ENCODE measurements at regions not wholly inside any gene's neighbourhood (a gene's known extent, or its start where the extent isn't known, plus 50 kb on each side); places are given as distances from the start of the nearest gene placed in this dataset.

DNA sequence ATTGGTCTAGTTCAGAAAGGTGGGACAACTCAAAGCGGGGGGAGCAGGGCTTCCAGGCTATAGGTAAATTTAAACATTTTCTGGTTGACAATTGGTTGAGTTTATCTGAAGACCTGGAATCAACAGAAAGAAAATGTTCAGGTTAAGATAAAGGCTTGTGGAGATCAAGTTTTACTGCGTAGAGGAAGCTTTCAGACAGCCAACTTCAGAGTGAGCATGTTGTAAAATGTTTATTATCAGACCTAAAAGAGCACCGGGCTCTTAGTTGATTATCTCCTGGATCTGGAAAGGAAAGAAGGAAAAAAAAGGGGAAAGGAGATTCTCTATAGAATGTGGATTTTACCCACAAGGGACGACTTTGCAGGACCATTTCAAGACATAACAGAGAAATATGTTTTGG, 227.0 kb upstream of the SH3BP4 start:
- H3K27ac ChIP-seq (ENCODE audit: low read length): no peak overlapping the region
- no peak overlapping the region for H3K9ac ChIP-seq (ENCODE audit: low read length in 2 of 2)
- no peaks in the 10 kb centered on the region for H3K4me1 ChIP-seq (ENCODE audit: control insufficient read depth, insufficient read depth, low read length)
- no peaks in the 10 kb centered on the region for H3K9me3 ChIP-seq (ENCODE audit: control insufficient read depth in 2 of 2, low read length in 2 of 2)
- no peak overlapping the region for H3K4me3 ChIP-seq (ENCODE audit: low read length in 2 of 2)
- H3K36me3 ChIP-seq (ENCODE audit: control insufficient read depth in 2 of 2, insufficient read depth in 2 of 2, low read length in 2 of 2): no peaks in the 10 kb centered on the region
- peaks cover under 1 to 2% of the 10 kb centered on the region in 2 donors for H3K27me3 ChIP-seq (ENCODE audit: control insufficient read depth in 1 of 2, insufficient read depth in 2 of 2, low read length in 2 of 2)

DNA sequence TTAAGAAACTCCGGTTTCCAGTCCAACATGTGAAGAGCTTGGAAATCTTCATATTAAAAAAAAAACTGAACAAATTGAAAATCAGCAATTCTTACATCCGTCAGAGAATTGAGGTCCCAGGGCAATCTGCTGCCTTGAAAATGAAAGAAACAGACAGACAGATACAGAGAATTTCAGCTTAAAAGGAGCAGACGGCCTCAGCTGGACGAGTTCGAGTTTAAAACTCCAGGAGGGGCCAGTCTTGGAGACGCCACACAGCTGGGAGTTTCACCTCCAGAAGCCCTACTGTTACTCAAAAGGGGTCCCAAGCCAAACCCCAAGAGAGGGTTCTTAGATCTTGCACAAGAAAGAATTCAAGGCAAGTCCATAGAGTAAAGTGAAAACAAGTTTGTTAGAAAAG, 226.5 kb upstream of the ARL4C start:
- Histone ChIP-seq H3K9me3 (ENCODE audit: control insufficient read depth in 2 of 2, low read length in 2 of 2) (no peaks in the 10 kb centered on the region), H3K4me1 (ENCODE audit: control insufficient read depth, insufficient read depth, low read length) (no peaks in the 10 kb centered on the region), H3K27ac (ENCODE audit: low read length) (no peak overlapping the region)

DNA sequence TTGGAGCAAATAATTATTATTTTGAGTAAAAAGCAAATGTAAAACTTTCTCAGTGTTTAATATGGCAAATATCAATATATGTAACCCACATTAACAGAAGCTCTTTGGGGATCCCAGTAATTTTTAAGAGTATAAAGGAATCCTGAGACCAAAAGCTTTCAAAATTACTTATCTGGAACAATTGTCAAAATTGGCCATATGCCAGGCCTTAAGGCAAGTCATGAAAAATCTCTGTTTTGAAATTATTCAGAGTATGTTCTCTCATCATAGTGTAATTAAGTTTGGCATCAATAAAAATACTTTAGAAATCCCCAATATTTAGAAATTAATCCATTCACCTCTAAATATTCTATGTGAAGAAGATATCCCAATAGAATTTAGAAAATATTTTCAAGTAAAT, 225.3 kb upstream of the ARL4C start:
- H3K27ac ChIP-seq (ENCODE audit: low read length): no peak overlapping the region
- H3K4me3 ChIP-seq (ENCODE audit: low read length in 2 of 2): no peak overlapping the region
- H3K4me1 ChIP-seq (ENCODE audit: control insufficient read depth, insufficient read depth, low read length): no peaks in the 10 kb centered on the region
- no peaks in the 10 kb centered on the region for H3K36me3 ChIP-seq (ENCODE audit: control insufficient read depth in 2 of 2, insufficient read depth in 2 of 2, low read length in 2 of 2)
- no peaks in the 10 kb centered on the region for H3K9me3 ChIP-seq (ENCODE audit: control insufficient read depth in 2 of 2, low read length in 2 of 2)
- H3K27me3 ChIP-seq (ENCODE audit: control insufficient read depth in 1 of 2, insufficient read depth in 2 of 2, low read length in 2 of 2): peaks cover 2% of the 10 kb centered on the region in 2 donors
- no peak overlapping the region for H3K9ac ChIP-seq (ENCODE audit: low read length in 2 of 2)

More for the DNA sequence above, 226.5 kb upstream of the ARL4C start:
- Histone ChIP-seq H3K27me3 (ENCODE audit: control insufficient read depth in 1 of 2, insufficient read depth in 2 of 2, low read length in 2 of 2) (peaks cover 2% of the 10 kb centered on the region in 2 donors), H3K4me3 (ENCODE audit: low read length in 2 of 2) (no peak overlapping the region), H3K9ac (ENCODE audit: low read length in 2 of 2) (no peak overlapping the region), H3K36me3 (ENCODE audit: control insufficient read depth in 2 of 2, insufficient read depth in 2 of 2, low read length in 2 of 2) (no peaks in the 10 kb centered on the region)

DNA sequence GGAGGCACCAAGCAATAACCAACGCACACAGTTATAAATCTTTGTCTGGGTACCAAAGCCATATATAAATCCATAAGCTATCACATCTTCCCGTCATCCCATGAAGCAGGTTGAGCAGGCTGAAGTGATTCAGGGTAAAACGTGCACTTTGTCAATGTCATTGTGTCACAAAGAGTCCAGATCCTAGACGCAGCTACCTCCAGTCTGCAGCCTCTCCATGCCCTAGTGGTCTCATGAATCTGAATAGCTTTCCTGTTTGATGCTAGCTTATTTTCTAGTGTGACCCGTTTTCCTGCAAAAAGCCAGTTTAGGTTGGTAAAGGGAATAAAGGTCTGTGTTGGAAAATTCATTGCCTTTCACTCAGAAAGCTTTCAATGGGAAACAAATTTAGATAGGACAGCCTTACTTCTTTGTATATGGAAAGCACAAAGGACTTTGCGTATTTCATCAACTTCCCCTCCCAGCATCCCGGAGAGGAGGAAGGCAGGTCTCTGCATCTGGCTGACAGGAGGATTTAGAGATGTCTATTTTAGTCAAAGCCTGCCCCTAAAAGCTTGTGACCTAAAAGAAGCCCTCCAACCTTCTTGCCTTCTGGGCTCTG, 222.3 kb upstream of the ARL4C start:
- Histone ChIP-seq H3K36me3 (ENCODE audit: control insufficient read depth in 2 of 2, insufficient read depth in 2 of 2, low read length in 2 of 2) (no peaks in the 10 kb centered on the region), H3K4me1 (ENCODE audit: control insufficient read depth, insufficient read depth, low read length) (no peaks in the 10 kb centered on the region), H3K9me3 (ENCODE audit: control insufficient read depth in 2 of 2, low read length in 2 of 2) (no peaks in the 10 kb centered on the region), H3K27me3 (ENCODE audit: control insufficient read depth in 1 of 2, insufficient read depth in 2 of 2, low read length in 2 of 2) (peaks cover 0 to 2% of the 10 kb centered on the region in 2 donors), H3K9ac (ENCODE audit: low read length in 2 of 2) (no peak overlapping the region), H3K4me3 (ENCODE audit: low read length in 2 of 2) (no peak overlapping the region), H3K27ac (ENCODE audit: low read length) (no peak overlapping the region)

DNA sequence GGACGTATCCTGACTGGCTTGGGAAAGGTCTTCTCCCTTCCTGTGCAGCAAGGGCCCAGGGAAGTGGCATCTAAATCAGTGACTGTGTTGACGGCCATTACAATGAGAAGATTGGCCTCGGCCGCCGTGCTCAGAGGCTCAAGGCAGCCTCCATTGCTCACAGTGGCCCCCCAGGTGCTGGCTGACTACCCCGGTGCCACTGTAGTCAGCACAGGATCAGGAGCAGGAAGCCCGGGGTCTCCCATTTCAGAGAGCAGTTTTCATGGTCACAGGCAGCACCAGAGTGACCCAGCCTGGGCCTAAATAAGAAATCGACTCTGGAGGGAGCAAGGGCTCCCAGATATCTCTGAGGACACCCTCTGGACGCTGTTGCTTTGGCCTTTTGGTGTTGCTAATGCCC, 219.4 kb upstream of the ARL4C start:
- Histone ChIP-seq H3K27ac (ENCODE audit: low read length) (no peak overlapping the region), H3K4me3 (ENCODE audit: low read length in 2 of 2) (no peak overlapping the region), H3K36me3 (ENCODE audit: control insufficient read depth in 2 of 2, insufficient read depth in 2 of 2, low read length in 2 of 2) (no peaks in the 10 kb centered on the region), H3K27me3 (ENCODE audit: control insufficient read depth in 1 of 2, insufficient read depth in 2 of 2, low read length in 2 of 2) (peaks cover 0 to 2% of the 10 kb centered on the region in 2 donors), H3K4me1 (ENCODE audit: control insufficient read depth, insufficient read depth, low read length) (no peaks in the 10 kb centered on the region), H3K9ac (ENCODE audit: low read length in 2 of 2) (no peak overlapping the region), H3K9me3 (ENCODE audit: control insufficient read depth in 2 of 2, low read length in 2 of 2) (no peaks in the 10 kb centered on the region)

DNA sequence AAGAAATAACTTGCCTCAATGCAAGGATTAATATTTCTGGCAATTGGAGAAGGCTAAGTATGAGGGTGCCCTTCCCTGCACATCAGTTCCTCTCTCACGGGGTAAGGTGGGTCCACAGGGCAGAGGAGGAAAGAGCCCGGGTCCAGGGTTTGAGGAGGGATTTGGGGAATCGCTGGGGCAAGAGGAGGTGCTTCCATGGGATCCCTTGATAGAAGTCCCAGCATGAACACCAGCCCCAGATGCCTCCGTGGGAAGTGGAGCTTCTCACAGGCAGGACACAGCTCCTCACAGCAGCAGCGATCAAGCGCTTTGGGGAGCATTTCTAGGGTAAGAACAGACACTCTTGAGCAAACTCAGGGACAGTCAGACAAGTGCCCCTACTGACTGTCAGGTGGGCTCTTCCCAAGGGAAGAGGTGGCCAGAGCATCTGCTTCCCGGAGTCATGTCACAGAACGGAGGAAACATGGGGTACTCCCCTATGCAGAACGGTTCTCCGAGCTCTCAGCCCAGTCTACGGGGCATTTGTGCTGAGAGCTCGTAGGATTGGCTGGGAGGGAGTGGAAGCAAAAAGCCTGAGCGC, 218.9 kb upstream of the ARL4C start:
- no peaks in the 10 kb centered on the region for H3K4me1 ChIP-seq (ENCODE audit: control insufficient read depth, insufficient read depth, low read length)
- no peaks in the 10 kb centered on the region for H3K9me3 ChIP-seq (ENCODE audit: control insufficient read depth in 2 of 2, low read length in 2 of 2)
- no peak overlapping the region for H3K27ac ChIP-seq (ENCODE audit: low read length)
- H3K36me3 ChIP-seq (ENCODE audit: control insufficient read depth in 2 of 2, insufficient read depth in 2 of 2, low read length in 2 of 2): no peaks in the 10 kb centered on the region
- no peak overlapping the region for H3K9ac ChIP-seq (ENCODE audit: low read length in 2 of 2)
- no peak overlapping the region for H3K4me3 ChIP-seq (ENCODE audit: low read length in 2 of 2)
- peaks cover 0 to 2% of the 10 kb centered on the region in 2 donors for H3K27me3 ChIP-seq (ENCODE audit: control insufficient read depth in 1 of 2, insufficient read depth in 2 of 2, low read length in 2 of 2)

DNA sequence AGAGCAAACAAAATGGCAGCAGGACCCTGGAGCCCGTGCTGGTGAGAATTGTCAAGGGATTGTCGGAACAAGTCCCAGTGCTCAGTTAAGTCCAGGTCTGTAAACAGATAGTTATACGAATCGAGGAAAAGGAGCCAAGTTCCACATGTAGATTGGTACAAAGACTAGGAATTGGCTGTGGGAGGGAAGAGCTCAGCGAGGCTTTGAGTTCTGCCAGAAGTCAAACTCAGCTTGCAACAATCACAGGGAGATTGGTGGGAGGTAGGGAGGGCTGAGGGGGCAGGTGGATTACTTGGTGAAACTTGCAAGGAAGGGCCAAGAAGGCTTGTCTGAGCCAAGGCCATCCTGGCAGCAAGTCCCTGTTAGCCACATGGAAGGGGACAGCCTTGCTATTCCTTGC, 217.8 kb upstream of the ARL4C start:
- Histone ChIP-seq H3K9me3 (ENCODE audit: control insufficient read depth in 2 of 2, low read length in 2 of 2) (no peaks in the 10 kb centered on the region), H3K9ac (ENCODE audit: low read length in 2 of 2) (no peak overlapping the region), H3K4me3 (ENCODE audit: low read length in 2 of 2) (no peak overlapping the region), H3K27ac (ENCODE audit: low read length) (no peak overlapping the region), H3K27me3 (ENCODE audit: control insufficient read depth in 1 of 2, insufficient read depth in 2 of 2, low read length in 2 of 2) (peaks cover 0 to 1% of the 10 kb centered on the region in 2 donors), H3K36me3 (ENCODE audit: control insufficient read depth in 2 of 2, insufficient read depth in 2 of 2, low read length in 2 of 2) (no peaks in the 10 kb centered on the region), H3K4me1 (ENCODE audit: control insufficient read depth, insufficient read depth, low read length) (no peaks in the 10 kb centered on the region)

DNA sequence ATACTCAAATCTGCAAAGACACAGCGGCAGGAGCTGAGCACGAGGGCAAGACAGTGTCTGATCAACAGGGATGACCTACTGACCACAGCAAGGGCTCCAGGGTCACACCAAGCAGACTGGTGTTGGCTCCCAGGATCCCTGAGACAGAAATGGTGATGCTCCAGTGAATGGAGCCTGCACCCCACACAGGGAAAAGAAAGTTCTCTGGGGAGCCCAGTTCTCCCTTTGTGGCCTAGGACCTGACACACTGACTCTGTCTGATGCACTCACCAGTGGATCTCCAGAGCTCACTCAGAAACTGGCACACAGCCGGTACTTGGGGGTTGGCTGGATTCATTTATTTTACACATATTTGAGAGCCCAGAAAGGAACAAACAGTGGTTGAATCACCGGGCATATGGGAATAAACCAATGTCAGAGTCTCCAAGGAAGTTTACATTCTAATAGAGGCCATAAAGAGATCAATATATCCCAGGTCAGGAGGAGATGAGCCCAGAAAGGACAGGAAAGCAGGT, 215.6 kb upstream of the ARL4C start:
- H3K4me3 ChIP-seq (ENCODE audit: low read length in 2 of 2): no peak overlapping the region
- no peaks in the 10 kb centered on the region for H3K9me3 ChIP-seq (ENCODE audit: control insufficient read depth in 2 of 2, low read length in 2 of 2)

DNA sequence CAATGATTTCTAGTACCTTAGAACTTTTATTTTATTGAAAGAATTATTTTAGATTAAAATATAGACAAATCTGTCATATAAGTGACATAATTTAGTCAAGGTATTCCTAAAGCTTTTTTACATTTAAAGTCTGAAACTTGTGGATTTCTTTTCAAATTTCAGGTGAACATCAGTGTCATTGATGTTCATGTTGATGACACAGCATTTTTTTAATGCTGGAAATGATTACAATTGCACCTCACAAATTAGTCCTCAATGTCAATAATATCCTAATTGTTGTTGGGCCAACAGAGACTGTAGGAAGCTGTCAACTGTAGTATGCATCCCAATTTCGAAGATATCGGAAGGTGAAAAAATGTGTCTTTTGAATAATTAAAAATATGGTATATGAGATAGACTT, 214.4 kb upstream of the ARL4C start:
- Histone ChIP-seq H3K9me3 (ENCODE audit: control insufficient read depth in 2 of 2, low read length in 2 of 2) (no peaks in the 10 kb centered on the region), H3K27ac (ENCODE audit: low read length) (no peak overlapping the region), H3K4me3 (ENCODE audit: low read length in 2 of 2) (no peak overlapping the region), H3K27me3 (ENCODE audit: control insufficient read depth in 1 of 2, insufficient read depth in 2 of 2, low read length in 2 of 2) (peaks cover 0 to 4% of the 10 kb centered on the region in 2 donors), H3K9ac (ENCODE audit: low read length in 2 of 2) (no peak overlapping the region), H3K4me1 (ENCODE audit: control insufficient read depth, insufficient read depth, low read length) (no peaks in the 10 kb centered on the region), H3K36me3 (ENCODE audit: control insufficient read depth in 2 of 2, insufficient read depth in 2 of 2, low read length in 2 of 2) (no peaks in the 10 kb centered on the region)

More for the DNA sequence above, 215.6 kb upstream of the ARL4C start:
- H3K36me3 ChIP-seq (ENCODE audit: control insufficient read depth in 2 of 2, insufficient read depth in 2 of 2, low read length in 2 of 2): no peaks in the 10 kb centered on the region
- no peak overlapping the region for H3K9ac ChIP-seq (ENCODE audit: low read length in 2 of 2)
- no peaks in the 10 kb centered on the region for H3K4me1 ChIP-seq (ENCODE audit: control insufficient read depth, insufficient read depth, low read length)
- no peak overlapping the region for H3K27ac ChIP-seq (ENCODE audit: low read length)
- H3K27me3 ChIP-seq (ENCODE audit: control insufficient read depth in 1 of 2, insufficient read depth in 2 of 2, low read length in 2 of 2): peaks cover 0 to 4% of the 10 kb centered on the region in 2 donors

DNA sequence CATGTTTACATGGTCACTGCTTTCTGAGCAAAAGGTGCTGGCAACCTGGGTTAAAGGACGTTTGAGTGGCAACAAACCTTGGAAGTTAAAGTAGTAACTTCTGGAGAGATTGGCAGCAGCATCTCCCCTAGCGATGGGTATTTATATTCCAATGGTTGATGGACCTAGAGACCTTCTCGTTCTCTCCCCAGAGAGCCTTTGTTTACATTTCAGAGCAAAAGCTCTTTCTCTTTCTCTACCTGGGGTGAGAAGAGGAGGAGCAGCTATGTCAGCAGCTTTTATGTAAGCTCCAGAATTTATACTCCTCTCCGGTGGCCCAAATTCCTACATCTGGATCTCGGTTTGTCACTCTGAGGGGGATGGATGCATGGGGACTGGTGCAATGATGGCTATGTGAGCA, 213.7 kb upstream of the ARL4C start:
- Histone ChIP-seq H3K9me3 (ENCODE audit: control insufficient read depth in 2 of 2, low read length in 2 of 2) (no peaks in the 10 kb centered on the region), H3K9ac (ENCODE audit: low read length in 2 of 2) (no peak overlapping the region), H3K4me1 (ENCODE audit: control insufficient read depth, insufficient read depth, low read length) (no peaks in the 10 kb centered on the region), H3K4me3 (ENCODE audit: low read length in 2 of 2) (no peak overlapping the region), H3K36me3 (ENCODE audit: control insufficient read depth in 2 of 2, insufficient read depth in 2 of 2, low read length in 2 of 2) (no peaks in the 10 kb centered on the region), H3K27me3 (ENCODE audit: control insufficient read depth in 1 of 2, insufficient read depth in 2 of 2, low read length in 2 of 2) (peaks cover 0 to 4% of the 10 kb centered on the region in 2 donors), H3K27ac (ENCODE audit: low read length) (no peak overlapping the region)

DNA sequence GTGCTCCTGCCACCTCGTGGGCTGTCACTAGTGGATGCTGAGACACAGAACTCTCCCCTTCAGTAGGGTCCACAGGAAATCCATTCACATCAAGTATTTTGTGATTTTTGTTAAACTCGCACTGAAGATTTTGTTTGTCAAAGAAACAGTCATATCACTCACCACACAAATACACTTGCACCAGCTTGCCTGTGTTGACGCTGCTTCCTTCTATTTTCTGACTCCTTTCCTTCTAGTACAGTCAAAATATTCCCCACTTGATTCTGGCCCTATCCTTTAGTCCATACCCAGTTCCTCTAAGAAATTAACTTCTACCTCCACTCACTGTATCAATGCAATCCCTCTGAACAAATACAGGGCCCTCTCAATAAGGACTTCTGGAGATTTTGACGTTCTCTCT, 213.2 kb upstream of the ARL4C start:
- Histone ChIP-seq H3K9me3 (ENCODE audit: control insufficient read depth in 2 of 2, low read length in 2 of 2) (no peaks in the 10 kb centered on the region), H3K9ac (ENCODE audit: low read length in 2 of 2) (no peak overlapping the region), H3K36me3 (ENCODE audit: control insufficient read depth in 2 of 2, insufficient read depth in 2 of 2, low read length in 2 of 2) (no peaks in the 10 kb centered on the region), H3K27ac (ENCODE audit: low read length) (no peak overlapping the region), H3K4me3 (ENCODE audit: low read length in 2 of 2) (no peak overlapping the region), H3K4me1 (ENCODE audit: control insufficient read depth, insufficient read depth, low read length) (no peaks in the 10 kb centered on the region), H3K27me3 (ENCODE audit: control insufficient read depth in 1 of 2, insufficient read depth in 2 of 2, low read length in 2 of 2) (peaks cover 0 to 4% of the 10 kb centered on the region in 2 donors)

Data from stomach smooth muscle (tissue), 2 donors.